ENCODE measurements at regions not wholly inside any gene's neighbourhood (a gene's known extent, or its start where the extent isn't known, plus 50 kb on each side); places are given as distances from the start of the nearest gene placed in this dataset.

DNA sequence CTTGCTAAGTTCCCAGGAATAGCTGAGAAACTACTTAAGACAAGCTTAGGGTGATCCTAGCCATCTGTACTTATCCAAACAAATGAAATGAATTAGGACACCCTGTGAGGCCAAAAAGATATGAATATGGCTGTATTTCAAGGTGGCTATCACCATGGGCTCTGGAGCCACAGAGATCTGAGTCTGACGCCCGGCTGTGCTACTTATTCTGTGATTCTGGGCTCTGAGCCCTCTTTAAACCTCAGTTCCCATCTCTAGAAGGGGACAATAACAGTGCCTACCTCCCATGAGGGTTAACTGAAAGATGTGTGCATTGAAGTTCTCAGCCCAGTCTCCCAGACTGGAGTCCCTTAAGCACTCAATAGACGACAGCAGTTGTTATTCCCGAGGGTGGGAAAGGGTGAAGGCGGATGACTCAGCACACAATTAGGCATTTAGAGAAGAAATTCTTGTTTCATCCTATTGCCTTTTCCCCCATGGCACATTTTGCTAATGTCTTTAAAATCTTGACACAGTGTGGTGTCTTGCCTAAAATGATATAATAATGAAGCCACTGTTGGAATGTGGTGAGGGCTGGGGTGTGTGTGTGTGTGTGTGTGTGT lies 132.5 kb downstream of the ADAMTS15 start:
- no peak for TF ChIP-seq TARDBP (IDR thresholded peaks at IDR 0.05)
- TF ChIP-seq L3MBTL2 (conservative IDR thresholded peaks at IDR 0.05), result no peak
- TF ChIP-seq CTBP1 (IDR thresholded peaks at IDR 0.05; ENCODE audit: borderline replicate concordance), result no peak
- ChIA-PET POLR2A (no interaction called here), CTCF (no interaction called here)
- no peak for DNase-seq (ENCODE audit: extremely low spot score)

DNA sequence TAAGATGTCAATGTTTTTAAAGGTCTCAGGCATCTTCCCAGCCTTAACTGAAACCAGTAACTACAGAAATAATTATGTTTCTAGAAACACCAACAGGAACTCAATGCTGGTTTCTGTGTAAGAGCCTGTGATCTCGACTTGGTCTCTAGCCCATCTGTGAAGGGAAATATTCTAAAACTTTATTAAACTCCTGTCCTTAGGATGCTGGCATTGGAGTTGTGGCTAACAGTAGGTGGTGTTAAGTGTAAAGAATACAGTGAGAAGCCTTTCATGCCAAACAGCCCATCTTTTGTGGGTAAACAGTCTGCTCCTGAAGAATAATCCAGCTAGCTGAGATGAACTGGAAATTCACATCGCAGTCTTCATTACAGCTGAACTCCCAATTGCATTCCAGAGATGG lies 133.2 kb downstream of the ADAMTS15 start:
- POLR2A ChIA-PET, result no interaction called here
- TF ChIP-seq FOXK2 (IDR thresholded peaks at IDR 0.05), result no peak
- TF ChIP-seq FOXA1 (IDR thresholded peaks at IDR 0.05), result no peak
- no peak for TF ChIP-seq ZNF384 (IDR thresholded peaks at IDR 0.05)
- TF ChIP-seq ARNT (IDR thresholded peaks at IDR 0.05), result no peak
- TF ChIP-seq BHLHE40 (IDR thresholded peaks at IDR 0.05; ENCODE audit: borderline replicate concordance), result no peak
- TF ChIP-seq LEF1 (IDR thresholded peaks at IDR 0.05; ENCODE audit: borderline replicate concordance), result no peak
- no peak for TF ChIP-seq CTBP1 (IDR thresholded peaks at IDR 0.05; ENCODE audit: borderline replicate concordance)
- TF ChIP-seq, protein P1, sequence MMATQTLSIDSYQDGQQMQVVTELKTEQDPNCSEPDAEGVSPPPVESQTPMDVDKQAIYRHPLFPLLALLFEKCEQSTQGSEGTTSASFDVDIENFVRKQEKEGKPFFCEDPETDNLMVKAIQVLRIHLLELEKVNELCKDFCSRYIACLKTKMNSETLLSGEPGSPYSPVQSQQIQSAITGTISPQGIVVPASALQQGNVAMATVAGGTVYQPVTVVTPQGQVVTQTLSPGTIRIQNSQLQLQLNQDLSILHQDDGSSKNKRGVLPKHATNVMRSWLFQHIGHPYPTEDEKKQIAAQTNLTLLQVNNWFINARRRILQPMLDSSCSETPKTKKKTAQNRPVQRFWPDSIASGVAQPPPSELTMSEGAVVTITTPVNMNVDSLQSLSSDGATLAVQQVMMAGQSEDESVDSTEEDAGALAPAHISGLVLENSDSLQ (IDR thresholded peaks at IDR 0.05), result no peak
- TF ChIP-seq HDGF (IDR thresholded peaks at IDR 0.05; ENCODE audit: borderline replicate concordance), result no peak
- no peak for TF ChIP-seq NFRKB (IDR thresholded peaks at IDR 0.05)
- CTCF ChIA-PET, result no interaction called here
- DNase-seq (ENCODE audit: extremely low spot score), result no peak

DNA sequence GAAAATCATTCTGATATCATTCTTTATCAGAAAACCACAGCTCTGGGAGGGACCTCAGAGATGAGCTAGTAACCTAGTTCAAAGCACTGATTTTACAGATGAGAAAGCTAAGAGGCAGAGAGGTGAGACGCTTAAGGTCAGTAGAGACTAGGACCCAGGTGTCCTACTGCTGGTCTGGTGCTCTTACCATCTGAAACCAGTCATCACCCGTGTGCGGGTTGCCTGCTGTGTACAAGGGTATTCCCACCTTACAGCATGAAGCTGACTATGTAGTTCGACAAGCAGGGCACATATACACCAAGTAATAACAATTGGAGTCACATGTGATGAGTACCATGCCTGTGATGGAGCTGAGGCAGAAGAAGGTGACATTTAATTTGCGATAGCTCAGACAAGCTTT lies 133.7 kb downstream of the ADAMTS15 start:
- ChIA-PET CTCF (no interaction called here), POLR2A (no interaction called here)
- TF ChIP-seq SP1 (IDR thresholded peaks at IDR 0.05), result no peak
- no peak for TF ChIP-seq ARNT (IDR thresholded peaks at IDR 0.05)
- no peak for TF ChIP-seq FOXM1 (IDR thresholded peaks at IDR 0.05; ENCODE audit: borderline replicate concordance)
- TF ChIP-seq ZNF384 (IDR thresholded peaks at IDR 0.05), result no peak
- no peak for TF ChIP-seq FOXK2 (IDR thresholded peaks at IDR 0.05)
- no peak for TF ChIP-seq LEF1 (IDR thresholded peaks at IDR 0.05; ENCODE audit: borderline replicate concordance)
- TF ChIP-seq BHLHE40 (IDR thresholded peaks at IDR 0.05; ENCODE audit: borderline replicate concordance), result no peak
- DNase-seq (ENCODE audit: extremely low spot score), result no peak

DNA sequence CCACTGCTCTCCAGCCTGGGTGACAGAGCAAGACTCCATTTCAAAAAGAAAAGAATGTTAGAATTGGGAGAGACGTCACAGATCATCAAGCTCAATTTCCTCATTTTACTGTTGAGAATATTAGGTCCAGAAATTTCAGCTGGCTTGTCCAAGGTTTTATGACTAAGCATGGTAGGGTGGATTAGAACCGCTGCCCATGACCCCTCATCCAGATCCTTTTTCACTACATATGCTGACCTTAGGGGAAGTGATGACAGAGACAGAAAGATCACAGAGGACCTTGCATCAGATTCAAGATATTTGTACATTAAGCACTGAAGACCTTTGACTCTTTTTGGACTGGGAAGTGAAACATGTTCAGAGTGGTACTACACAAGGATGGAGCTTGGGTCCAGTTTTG lies 134.5 kb downstream of the ADAMTS15 start:
- CTCF ChIA-PET, result no interaction called here
- no peak for DNase-seq (ENCODE audit: extremely low spot score)
- no peak for TF ChIP-seq FOXA1 (IDR thresholded peaks at IDR 0.05)
- POLR2A ChIA-PET, result no interaction called here

DNA sequence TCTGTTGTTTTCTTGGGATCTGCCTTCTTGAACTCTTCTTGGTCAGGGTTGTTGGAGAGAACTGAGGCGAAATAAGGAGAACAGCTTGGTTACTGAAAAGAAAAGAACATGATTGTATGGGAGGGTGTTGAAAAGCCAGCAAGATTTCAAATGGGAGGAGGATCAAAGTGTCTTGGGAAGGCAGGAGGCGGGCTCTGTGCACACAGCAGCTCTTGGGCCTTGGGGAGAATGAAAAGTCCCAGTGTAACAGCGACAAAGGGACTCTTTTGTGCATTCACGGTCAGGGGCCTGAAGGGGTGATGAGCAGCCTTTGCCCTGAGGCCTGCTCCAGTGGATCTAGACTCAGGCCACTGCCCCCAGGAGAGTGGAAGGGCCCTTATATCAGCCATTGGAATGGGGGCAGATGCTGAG lies 135.4 kb downstream of the ADAMTS15 start:
- DNase-seq (ENCODE audit: extremely low spot score), result no peak
- TF ChIP-seq FOXA1 (IDR thresholded peaks at IDR 0.05), result no peak
- TF ChIP-seq TARDBP (IDR thresholded peaks at IDR 0.05), result no peak
- TF ChIP-seq ZNF384 (IDR thresholded peaks at IDR 0.05), result no peak
- no peak for TF ChIP-seq ELF4 (IDR thresholded peaks at IDR 0.05)
- CTCF ChIA-PET, result no interaction called here
- POLR2A ChIA-PET, result no interaction called here

DNA sequence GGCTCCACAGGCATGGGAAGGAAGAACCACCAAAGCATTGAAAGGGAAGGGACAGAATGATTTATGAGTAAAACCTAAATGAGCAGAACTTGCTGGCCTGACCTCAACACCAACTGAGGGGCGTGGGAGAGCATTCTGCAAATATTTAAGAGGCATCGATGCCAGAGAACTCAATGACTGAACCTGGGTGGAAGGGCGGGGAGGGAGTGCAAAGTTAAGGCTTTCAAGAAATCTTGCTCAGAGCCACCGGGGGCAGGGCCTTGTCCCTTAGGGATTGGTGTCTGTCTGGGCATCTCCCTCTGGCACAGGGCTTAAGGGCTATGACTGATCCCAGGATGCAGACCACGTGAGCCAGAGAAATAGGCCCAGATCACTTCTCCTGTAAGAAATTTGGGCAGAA lies 137.1 kb downstream of the ADAMTS15 start:
- no peak for TF ChIP-seq FOXA1 (IDR thresholded peaks at IDR 0.05)
- no peak for TF ChIP-seq FOXK2 (IDR thresholded peaks at IDR 0.05)
- TF ChIP-seq TARDBP (IDR thresholded peaks at IDR 0.05), result no peak
- TF ChIP-seq SP1 (IDR thresholded peaks at IDR 0.05), result no peak
- TF ChIP-seq ZNF384 (IDR thresholded peaks at IDR 0.05), result no peak
- TF ChIP-seq ARNT (IDR thresholded peaks at IDR 0.05), result no peak
- TF ChIP-seq NFRKB (IDR thresholded peaks at IDR 0.05), result no peak
- TF ChIP-seq FOXM1 (IDR thresholded peaks at IDR 0.05; ENCODE audit: borderline replicate concordance), result no peak
- TF ChIP-seq BHLHE40 (IDR thresholded peaks at IDR 0.05; ENCODE audit: borderline replicate concordance), result no peak
- no peak for TF ChIP-seq ELF4 (IDR thresholded peaks at IDR 0.05)
- TF ChIP-seq HDGF (IDR thresholded peaks at IDR 0.05; ENCODE audit: borderline replicate concordance), result no peak
- no peak for TF ChIP-seq CTBP1 (IDR thresholded peaks at IDR 0.05; ENCODE audit: borderline replicate concordance)
- TF ChIP-seq L3MBTL2 (conservative IDR thresholded peaks at IDR 0.05), result no peak
- ChIA-PET POLR2A (no interaction called here), CTCF (no interaction called here)
- DNase-seq (ENCODE audit: extremely low spot score), result no peak

DNA sequence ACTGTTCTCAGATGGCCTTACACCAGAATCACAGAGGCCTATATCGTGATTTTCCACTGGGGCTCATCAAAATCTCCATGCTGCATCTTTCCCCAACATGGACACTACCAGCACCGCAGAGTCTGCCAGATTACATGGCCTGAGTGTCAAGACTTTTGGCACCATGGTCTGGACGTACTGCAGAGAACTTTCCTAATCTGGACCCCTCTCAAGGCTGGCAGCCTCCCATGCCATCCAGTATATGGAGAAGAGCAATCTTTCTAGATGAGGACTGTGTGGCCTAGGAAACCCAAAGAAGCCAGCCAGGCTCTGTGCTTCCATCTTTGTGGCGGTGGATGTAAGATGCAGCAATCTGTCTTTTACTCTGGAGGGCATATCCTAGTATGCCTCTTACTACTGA lies 139.2 kb downstream of the ADAMTS15 start:
- DNase-seq (ENCODE audit: extremely low spot score), result no peak
- TF ChIP-seq CTBP1 (IDR thresholded peaks at IDR 0.05; ENCODE audit: borderline replicate concordance) (no peak), ELF4 (IDR thresholded peaks at IDR 0.05) (no peak), SP1 (IDR thresholded peaks at IDR 0.05) (no peak), ZNF384 (IDR thresholded peaks at IDR 0.05) (no peak)
- POLR2A ChIA-PET, result no interaction called here
- CTCF ChIA-PET, result no interaction called here

DNA sequence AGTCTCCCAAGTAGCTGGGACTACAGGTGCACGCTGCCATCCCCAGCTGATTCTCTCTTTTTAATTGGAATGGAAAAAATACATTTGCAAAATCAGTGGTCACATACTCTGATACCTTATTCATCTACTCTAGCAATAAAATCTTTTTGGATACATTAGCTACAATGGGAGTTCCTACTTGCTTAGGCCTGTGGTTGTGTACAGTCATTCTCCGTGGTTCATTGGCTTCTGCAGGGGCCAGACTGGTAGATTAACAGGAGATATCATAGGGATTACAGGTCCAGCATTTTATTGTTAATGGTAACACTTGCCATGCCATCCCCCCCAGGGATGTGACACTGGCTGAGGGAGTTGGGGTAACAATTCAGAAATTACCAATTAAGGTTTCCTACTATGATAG lies 140.0 kb downstream of the ADAMTS15 start:
- ChIA-PET CTCF (no interaction called here), POLR2A (no interaction called here)
- DNase-seq (ENCODE audit: extremely low spot score), result no peak
- no peak for TF ChIP-seq L3MBTL2 (conservative IDR thresholded peaks at IDR 0.05)
- TF ChIP-seq FOXK2 (IDR thresholded peaks at IDR 0.05), result no peak

DNA sequence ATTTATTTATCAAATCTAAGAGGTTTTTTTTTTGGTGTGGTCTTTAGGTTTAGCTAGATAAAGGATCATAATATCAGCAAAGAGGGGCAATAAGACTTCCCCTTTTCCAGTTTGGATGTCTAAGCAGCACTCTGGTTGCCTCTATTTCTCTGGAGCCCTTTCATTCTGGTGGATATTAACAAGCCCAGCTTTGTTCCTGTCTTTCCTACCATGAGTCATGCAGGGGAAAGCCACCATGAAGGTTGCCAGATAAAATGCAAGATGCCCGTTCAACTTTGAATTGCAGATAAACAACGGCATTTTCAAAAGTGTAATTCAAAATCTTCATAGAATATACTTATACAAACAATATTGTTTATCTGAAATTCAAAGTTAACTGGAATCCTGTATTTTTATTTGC lies 143.6 kb downstream of the ADAMTS15 start:
- ChIA-PET CTCF (no interaction called here), POLR2A (no interaction called here)
- DNase-seq (ENCODE audit: extremely low spot score), result no peak
- TF ChIP-seq NFRKB (IDR thresholded peaks at IDR 0.05), result no peak
- no peak for TF ChIP-seq HDGF (IDR thresholded peaks at IDR 0.05; ENCODE audit: borderline replicate concordance)
- no peak for TF ChIP-seq FOXM1 (IDR thresholded peaks at IDR 0.05; ENCODE audit: borderline replicate concordance)
- no peak for TF ChIP-seq ZNF384 (IDR thresholded peaks at IDR 0.05)
- no peak for TF ChIP-seq CTBP1 (IDR thresholded peaks at IDR 0.05; ENCODE audit: borderline replicate concordance)
- TF ChIP-seq ARNT (IDR thresholded peaks at IDR 0.05), result no peak
- TF ChIP-seq SP1 (IDR thresholded peaks at IDR 0.05), result no peak

All from HEK293T (cell line).